ENCODE measurements at regions not wholly inside any gene's neighbourhood (a gene's known extent, or its start where the extent isn't known, plus 50 kb on each side); places are given as distances from the start of the nearest gene placed in this dataset.
A peak's percentile ranks its signal among the peaks of the same experiment; 100 is the strongest.

GRCh38 chr9:108762348-108763055, 93.3 kb downstream of the ACTL7B start:
- Histone ChIP-seq H3K9ac (ENCODE audit: control insufficient read depth, extremely low read depth, insufficient read depth, low read length) (no peak overlapping the region), H3K27ac (ENCODE audit: control insufficient read depth, insufficient read depth, low read length) (no peak overlapping the region), H3K36me3 (ENCODE audit: control insufficient read depth in 2 of 2, extremely low read depth in 1 of 2, insufficient read depth in 2 of 2, low read length in 2 of 2) (no peaks in the 10 kb centered on the region), H3K9me1 (ENCODE audit: control insufficient read depth, extremely low read depth, insufficient read depth, low read length) (no peaks in the 10 kb centered on the region), H3K4me1 (ENCODE audit: control insufficient read depth, extremely low read depth, insufficient read depth, low read length) (peaks cover 8% of the 10 kb centered on the region), H3K4me3 (ENCODE audit: control insufficient read depth in 2 of 3, extremely low read depth in 1 of 3, insufficient read depth in 2 of 3, low read depth in 1 of 3, low read length in 3 of 3) (no peak overlapping the region), H3K27me3 (ENCODE audit: control insufficient read depth, extremely low read depth, insufficient read depth, low read length) (no peaks in the 10 kb centered on the region), H4K20me1 (ENCODE audit: control insufficient read depth, extremely low read depth, insufficient read depth, low read length) (no peaks in the 10 kb centered on the region), H2AFZ (ENCODE audit: control insufficient read depth, low read length) (no peak overlapping the region), H3K4me2 (ENCODE audit: control insufficient read depth, extremely low read depth, insufficient read depth, low read depth, low read length) (no peak overlapping the region), H3K79me2 (ENCODE audit: control insufficient read depth, insufficient read depth, low read length) (no peaks in the 10 kb centered on the region), H3K9me3 (ENCODE audit: control insufficient read depth, low read depth, low read length) (no peaks in the 10 kb centered on the region)
- dilution Hi-C loops (cut with MboI; ENCODE audit: extremely low pct_ligation_motif_present, low sequenced_read_pairs): no loop called here
- FAIRE-seq (no peak), DNase-seq (ENCODE audit: low read depth, low spot score) (no peak)
- TF ChIP-seq EZH2 (IDR thresholded peaks at IDR 0.05; ENCODE audit: low read length): no peak
- TF ChIP-seq CTCF (optimal IDR thresholded peaks at IDR 0.05 in 1 of 3, IDR thresholded peaks at IDR 0.05 in 1 of 3, conservative IDR thresholded peaks at IDR 0.05 in 1 of 3; ENCODE audit: extremely low read depth in 1 of 3, insufficient read depth in 2 of 3, low read length in 3 of 3): no peak

- Histone ChIP-seq H3K9me1 (ENCODE audit: control insufficient read depth, extremely low read depth, insufficient read depth, low read length) (no peaks in the 10 kb centered on the region), H3K36me3 (ENCODE audit: control insufficient read depth in 2 of 2, extremely low read depth in 1 of 2, insufficient read depth in 2 of 2, low read length in 2 of 2) (no peaks in the 10 kb centered on the region), H3K4me2 (ENCODE audit: control insufficient read depth, extremely low read depth, insufficient read depth, low read depth, low read length) (no peak overlapping the region), H2AFZ (ENCODE audit: control insufficient read depth, low read length) (peak overlapping the region; percentile 41), H3K9me3 (ENCODE audit: control insufficient read depth, low read depth, low read length) (no peaks in the 10 kb centered on the region), H3K4me1 (ENCODE audit: control insufficient read depth, extremely low read depth, insufficient read depth, low read length) (peaks cover 13% of the 10 kb centered on the region), H3K27me3 (ENCODE audit: control insufficient read depth, extremely low read depth, insufficient read depth, low read length) (no peaks in the 10 kb centered on the region), H4K20me1 (ENCODE audit: control insufficient read depth, extremely low read depth, insufficient read depth, low read length) (no peaks in the 10 kb centered on the region), H3K27ac (ENCODE audit: control insufficient read depth, insufficient read depth, low read length) (no peak overlapping the region), H3K4me3 (ENCODE audit: control insufficient read depth in 2 of 3, extremely low read depth in 1 of 3, insufficient read depth in 2 of 3, low read depth in 1 of 3, low read length in 3 of 3) (no peak overlapping the region), H3K79me2 (ENCODE audit: control insufficient read depth, insufficient read depth, low read length) (no peaks in the 10 kb centered on the region), H3K9ac (ENCODE audit: control insufficient read depth, extremely low read depth, insufficient read depth, low read length) (no peak overlapping the region)
- DNase-seq (ENCODE audit: low read depth, low spot score) (no peak), FAIRE-seq (peak; percentile 70)
- no peak for TF ChIP-seq EZH2 (IDR thresholded peaks at IDR 0.05; ENCODE audit: low read length)
- peak; percentile 78 to 89 (median 87) for TF ChIP-seq CTCF (optimal IDR thresholded peaks at IDR 0.05 in 1 of 3, IDR thresholded peaks at IDR 0.05 in 1 of 3, conservative IDR thresholded peaks at IDR 0.05 in 1 of 3; ENCODE audit: extremely low read depth in 1 of 3, insufficient read depth in 2 of 3, low read length in 3 of 3)
- dilution Hi-C loops (cut with MboI; ENCODE audit: extremely low pct_ligation_motif_present, low sequenced_read_pairs): no loop called here
Observed at GRCh38 chr9:108761655-108762347, 94.0 kb downstream of the ACTL7B start.

Data from keratinocyte (primary cell).